IMR-90 (cell line): ENCODE measurements at regions not wholly inside any gene's neighbourhood (a gene's known extent, or its start where the extent isn't known, plus 50 kb on each side); places are given as distances from the start of the nearest gene placed in this dataset.
A peak's percentile ranks its signal among the peaks of the same experiment; 100 is the strongest.

Source experiments
- ATAC-seq: fragments of 200-7000 bp; cut with Tn5 transposase; 2 replicates; pipeline ENCODE4 v1.9.1; 2020; ENCODE audit warnings: low read depth, mild to moderate bottlenecking, moderate library complexity
- BruUV-seq: library from RNA; stranded (reverse); fragments of 400-500 nt; replicated peaks from 2 replicates; lab custom pipeline; 2021; lab: Mats Ljungman, UMichigan
- CTCF ChIA-PET: fragments of 300-600 bp; formaldehyde crosslinking; extraction: SDS; loops from one replicate; lab custom pipeline; 2021; ENCODE audit warnings: antibody characterized with exemption; lab: Yijun Ruan, JAX
- POLR2A ChIA-PET: fragments of 300-600 bp; sonication (Branson Sonifier 250); formaldehyde crosslinking; loops from one replicate; lab custom pipeline; 2022; ENCODE audit warnings: antibody characterized with exemption; ENCODE audit not compliant: unreplicated experiment; lab: Charles Lee
- DNase-seq: peaks from one replicate; pipeline ENCODE4 v3.0.0; 2013
- H2AFZ ChIP-seq: replicated peaks from 2 replicates; pipeline ENCODE3; 2013; ENCODE audit warnings: low read length, mild to moderate bottlenecking; ENCODE audit not compliant: poor library complexity
- H2AK5ac ChIP-seq: 2 replicates; pipeline ENCODE4 v1.6.1; 2013; ENCODE audit warnings: low read depth, low read length, inconsistent platforms
- H2AK9ac ChIP-seq: replicated peaks from 2 replicates; pipeline ENCODE3; 2013; ENCODE audit warnings: mild to moderate bottlenecking, low read depth, low read length, moderate library complexity; ENCODE audit not compliant: poor library complexity
- H2BK120ac ChIP-seq: 2 replicates; pipeline ENCODE4 v1.6.1; 2013; ENCODE audit warnings: low read depth, low read length, inconsistent platforms
- H2BK15ac ChIP-seq: 3 replicates; pipeline ENCODE4 v1.6.1; 2013; ENCODE audit warnings: low read depth, low read length, inconsistent platforms
- H2BK20ac ChIP-seq: 2 replicates; pipeline ENCODE4 v1.6.1; 2013; ENCODE audit warnings: low read depth, mild to moderate bottlenecking, inconsistent platforms, low read length, moderate library complexity
- H2BK5ac ChIP-seq: 2 replicates; pipeline ENCODE4 v1.6.1; 2013; ENCODE audit warnings: mild to moderate bottlenecking, low read depth, low read length, inconsistent platforms; ENCODE audit not compliant: poor library complexity, severe bottlenecking
- H3K14ac ChIP-seq: replicated peaks from 2 replicates; pipeline ENCODE4 v1.6.1; 2013; ENCODE audit warnings: low read depth, low read length, inconsistent platforms
- H3K18ac ChIP-seq: 2 replicates; pipeline ENCODE4 v1.6.1; 2013; ENCODE audit warnings: low read depth, low read length, control low read depth
- H3K23ac ChIP-seq: 2 replicates; pipeline ENCODE4 v1.6.1; 2013; ENCODE audit warnings: low read depth, low read length, inconsistent platforms
- H3K27ac ChIP-seq: 2 replicates; pipeline ENCODE4 v1.5.1; 2013; ENCODE audit warnings: mild to moderate bottlenecking, control low read depth, low read length; ENCODE audit not compliant: insufficient read depth
- H3K27me3 ChIP-seq: 2 replicates; pipeline ENCODE4 v1.6.1; 2013; ENCODE audit warnings: low read length; ENCODE audit not compliant: control insufficient read depth, insufficient read depth
- H3K36me3 ChIP-seq: 2 replicates; pipeline ENCODE4 v1.6.1; 2013; ENCODE audit warnings: low read length, mixed read lengths; ENCODE audit not compliant: control insufficient read depth, insufficient read depth
- H3K4ac ChIP-seq: 2 replicates; pipeline ENCODE4 v1.6.1; 2013; ENCODE audit warnings: low read depth, low read length, inconsistent platforms
- H3K4me1 ChIP-seq: 2 replicates; pipeline ENCODE4 v1.6.1; 2013; ENCODE audit warnings: low read length, mixed read lengths; ENCODE audit not compliant: control insufficient read depth, insufficient read depth
- H3K4me2 ChIP-seq: 2 replicates; pipeline ENCODE4 v1.6.1; 2013; ENCODE audit warnings: low read depth, mild to moderate bottlenecking, control low read depth, low read length, moderate library complexity
- H3K4me3 ChIP-seq: 2 replicates; pipeline ENCODE4 v1.5.1; 2013; ENCODE audit warnings: low read depth, mild to moderate bottlenecking, control low read depth, low read length, moderate library complexity; ENCODE audit not compliant: insufficient read depth
- H3K56ac ChIP-seq: 2 replicates; pipeline ENCODE4 v1.6.1; 2013; ENCODE audit warnings: low read length, inconsistent platforms; ENCODE audit not compliant: insufficient read depth; ENCODE audit errors: extremely low read depth
- H3K79me1 ChIP-seq, 2 experiments: 2 replicates each; pipeline ENCODE4 v1.6.1; 2013; ENCODE audit warnings: low read length in 2 of 2, inconsistent platforms in 1 of 2, low read depth in 1 of 2
- H3K9ac ChIP-seq: 2 replicates; pipeline ENCODE4 v1.6.1; 2013; ENCODE audit warnings: low read depth, low read length, control low read depth
- H3K9me1 ChIP-seq: 2 replicates; pipeline ENCODE4 v1.6.1; 2013; ENCODE audit warnings: low read length, inconsistent platforms; ENCODE audit not compliant: insufficient read depth
- H3K9me3 ChIP-seq: 2 replicates; pipeline ENCODE4 v1.6.1; 2013; ENCODE audit warnings: low read length; ENCODE audit not compliant: control insufficient read depth, insufficient read depth
- H4K20me1 ChIP-seq: 2 replicates; pipeline ENCODE4 v1.6.1; 2013; ENCODE audit warnings: low read length, inconsistent platforms; ENCODE audit not compliant: insufficient read depth
- H4K5ac ChIP-seq: 2 replicates; pipeline ENCODE4 v1.6.1; 2013; ENCODE audit warnings: mild to moderate bottlenecking, low read depth, low read length, control low read depth
- H4K8ac ChIP-seq, 2 experiments: 2 replicates each; pipeline ENCODE4 v1.6.1; 2013; ENCODE audit warnings: low read depth in 2 of 2, low read length in 2 of 2, control low read depth in 1 of 2, inconsistent platforms in 1 of 2
- H4K91ac ChIP-seq: 2 replicates; pipeline ENCODE4 v1.6.1; 2013; ENCODE audit warnings: low read depth, low read length, inconsistent platforms; ENCODE audit not compliant: insufficient read depth
- BHLHE40 ChIP-seq: fragments of 150-350 bp; IDR thresholded peaks from 2 replicates; pipeline ENCODE4 v1.6.1; 2016; ENCODE audit warnings: mild to moderate bottlenecking, low read depth, low read length
- CHD1 ChIP-seq: IDR thresholded peaks from 2 replicates; pipeline ENCODE4 v1.6.1; 2012; ENCODE audit warnings: low read depth, low read length, improper control_type of control experiment
- MXI1 ChIP-seq: IDR thresholded peaks from 2 replicates; pipeline ENCODE4 v1.6.1; 2012; ENCODE audit warnings: low read depth, mild to moderate bottlenecking, low read length, moderate library complexity, borderline replicate concordance
- NFE2L2 ChIP-seq: fragments of 150-350 bp; IDR thresholded peaks from 2 replicates; pipeline ENCODE4 v1.6.1; 2016; ENCODE audit warnings: low read depth, mild to moderate bottlenecking, low read length
- POLR2A ChIP-seq: IDR thresholded peaks from 2 replicates; pipeline ENCODE4 v1.6.1; 2012; ENCODE audit warnings: mild to moderate bottlenecking, low read depth, low read length
- RAD21 ChIP-seq: IDR thresholded peaks from 2 replicates; pipeline ENCODE4 v1.6.1; 2012; ENCODE audit warnings: low read length, improper control_type of control experiment
- RCOR1 ChIP-seq: IDR thresholded peaks from 2 replicates; pipeline ENCODE4 v1.6.1; 2012; ENCODE audit warnings: mild to moderate bottlenecking, low read length, improper control_type of control experiment; ENCODE audit not compliant: insufficient replicate concordance
- WGBS, 2 experiments: methylation state at CpG; one replicate each; pipeline versions ENCODE4 v1.1.5 to v1.1.7; 2013; ENCODE audit warnings: missing lambda C conversion rate in 2 of 2; ENCODE audit not compliant: insufficient read length in 1 of 2; ENCODE audit errors: extremely low coverage in 2 of 2; 5-methylcytosine and 5-hydroxymethylcytosine counted together
- dilution Hi-C: fragments of 300-500 bp; cut with HindIII; formaldehyde crosslinking; loops from one replicate; pipeline ENCODE4 v1.14.3; 2018; ENCODE audit warnings: low sequenced_read_pairs; ENCODE audit not compliant: unreplicated experiment
- in situ Hi-C: fragments of 300-500 bp; cut with MboI; formaldehyde crosslinking; loops from 3 replicates; pipeline ENCODE4 v1.14.3; 2019; ENCODE audit warnings: low sequenced_read_pairs, inconsistent platforms, mixed read lengths
- intact Hi-C: fragments of 100-400 bp; cut with micrococcal nuclease; formaldehyde crosslinking; loops from 2 replicates; pipeline ENCODE4 v1.10.0; 2022
- TF ChIP-seq, protein P1 (sequence below): conservative IDR thresholded peaks from 2 replicates; pipeline ENCODE4 v1.5.1; 2012; ENCODE audit warnings: mild to moderate bottlenecking, low read depth, low read length, improper control_type of control experiment

DNA sequence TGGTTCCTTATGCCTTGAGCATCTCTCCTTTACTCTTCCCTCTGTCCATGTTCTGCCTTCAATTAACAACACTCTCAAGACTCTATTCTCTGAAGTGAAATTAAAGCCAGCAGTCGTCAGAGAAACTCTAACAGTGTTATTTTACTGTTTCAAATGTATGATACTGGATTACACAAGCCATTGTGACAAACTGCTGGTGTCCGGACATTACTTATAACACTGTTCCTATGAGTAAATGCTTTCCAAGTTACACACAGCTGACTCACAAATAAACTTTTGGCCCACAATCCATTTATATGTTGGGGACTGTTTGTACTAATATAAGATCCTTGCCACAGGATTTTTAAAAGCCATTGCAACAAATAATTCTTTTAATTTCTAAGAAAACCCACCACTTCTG is 63.2 kb upstream of the GHR start:
- Histone ChIP-seq H4K20me1 (no peaks in the 10 kb centered on the region), H4K5ac (no peak overlapping the region), H3K36me3 (no peaks in the 10 kb centered on the region), H4K91ac (no peak overlapping the region), H4K8ac (no peak overlapping the region), H2BK15ac (no peak overlapping the region), H2BK120ac (no peak overlapping the region), H3K18ac (no peak overlapping the region), H3K4ac (no peak overlapping the region), H3K9me1 (no peaks in the 10 kb centered on the region), H3K4me3 (no peak overlapping the region), H2AFZ (no peak overlapping the region), H3K9ac (no peak overlapping the region), H3K79me1 (no peaks in the 10 kb centered on the region), H3K27me3 (no peaks in the 10 kb centered on the region), H2BK20ac (no peak overlapping the region), H3K27ac (no peak overlapping the region), H3K14ac (no peak overlapping the region), H2AK9ac (no peak overlapping the region), H2AK5ac (no peak overlapping the region), H3K23ac (no peak overlapping the region), H3K9me3 (no peaks in the 10 kb centered on the region), H3K4me2 (no peak overlapping the region), H3K4me1 (no peaks in the 10 kb centered on the region), H2BK5ac (no peak overlapping the region), H3K56ac (no peak overlapping the region)
- no TSS peak for BruUV-seq
- dilution Hi-C loops = no loop called here
- TF ChIP-seq RCOR1 = no peak
- no peak for TF ChIP-seq MXI1
- TF ChIP-seq, protein P1, sequence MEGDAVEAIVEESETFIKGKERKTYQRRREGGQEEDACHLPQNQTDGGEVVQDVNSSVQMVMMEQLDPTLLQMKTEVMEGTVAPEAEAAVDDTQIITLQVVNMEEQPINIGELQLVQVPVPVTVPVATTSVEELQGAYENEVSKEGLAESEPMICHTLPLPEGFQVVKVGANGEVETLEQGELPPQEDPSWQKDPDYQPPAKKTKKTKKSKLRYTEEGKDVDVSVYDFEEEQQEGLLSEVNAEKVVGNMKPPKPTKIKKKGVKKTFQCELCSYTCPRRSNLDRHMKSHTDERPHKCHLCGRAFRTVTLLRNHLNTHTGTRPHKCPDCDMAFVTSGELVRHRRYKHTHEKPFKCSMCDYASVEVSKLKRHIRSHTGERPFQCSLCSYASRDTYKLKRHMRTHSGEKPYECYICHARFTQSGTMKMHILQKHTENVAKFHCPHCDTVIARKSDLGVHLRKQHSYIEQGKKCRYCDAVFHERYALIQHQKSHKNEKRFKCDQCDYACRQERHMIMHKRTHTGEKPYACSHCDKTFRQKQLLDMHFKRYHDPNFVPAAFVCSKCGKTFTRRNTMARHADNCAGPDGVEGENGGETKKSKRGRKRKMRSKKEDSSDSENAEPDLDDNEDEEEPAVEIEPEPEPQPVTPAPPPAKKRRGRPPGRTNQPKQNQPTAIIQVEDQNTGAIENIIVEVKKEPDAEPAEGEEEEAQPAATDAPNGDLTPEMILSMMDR = no peak
- no peak for TF ChIP-seq BHLHE40
- no peak for TF ChIP-seq CHD1
- no peak for TF ChIP-seq POLR2A
- TF ChIP-seq RAD21 = no peak
- no peak for TF ChIP-seq NFE2L2
- DNase-seq = peak; percentile 8
- ChIA-PET CTCF (no interaction called here), POLR2A (no interaction called here)
- no peak for ATAC-seq
- no CpG with 5 or more reads among the region's 2 CpGs for WGBS, 2 experiments
- in situ Hi-C loops = no loop called here
- intact Hi-C loops = no loop called here
